ENCODE measurements at regions not wholly inside any gene's neighbourhood (a gene's known extent, or its start where the extent isn't known, plus 50 kb on each side); places are given as distances from the start of the nearest gene placed in this dataset.

- TF ChIP-seq CTCF (IDR thresholded peaks at IDR 0.05) (no peak), POLR2A (IDR thresholded peaks at IDR 0.05) (no peak)
Observed at GRCh38 chr14:99004112-99004511, 267.9 kb downstream of the BCL11B start.
